ENCODE measurements at regions not wholly inside any gene's neighbourhood (a gene's known extent, or its start where the extent isn't known, plus 50 kb on each side); places are given as distances from the start of the nearest gene placed in this dataset.

- Histone ChIP-seq H3K4me1 (replicated peaks) (no peaks in the 10 kb centered on the region), H3K27me3 (replicated peaks; ENCODE audit: insufficient read depth) (no peaks in the 10 kb centered on the region), H3K27ac (no peak overlapping the region), H3K9me3 (no peaks in the 10 kb centered on the region), H3K4me3 (no peak overlapping the region), H3K36me3 (no peaks in the 10 kb centered on the region)
- no peak for TF ChIP-seq CTCF (IDR thresholded peaks at IDR 0.05)
- no peak for TF ChIP-seq POLR2A (IDR thresholded peaks at IDR 0.05)
- no peak for TF ChIP-seq POLR2AphosphoS5 (IDR thresholded peaks at IDR 0.05)
- no peak for DNase-seq (ENCODE audit: low spot score)
- intact Hi-C loops (cut with DNase I) = no loop called here
- 63% methylated on average over 16 of the region's 16 CpGs for WGBS
These were observed 155.4 kb downstream of the AACS start for GRCh38 chr12:125220404-125221273.

GRCh38 chr12:125221602-125222001 is 156.4 kb downstream of the AACS start:
- intact Hi-C loops (cut with DNase I) = no loop called here
- TF ChIP-seq CTCF (IDR thresholded peaks at IDR 0.05) (no peak), POLR2A (IDR thresholded peaks at IDR 0.05) (no peak), POLR2AphosphoS5 (IDR thresholded peaks at IDR 0.05) (no peak)
- Histone ChIP-seq H3K4me3 (no peak overlapping the region), H3K4me1 (replicated peaks) (no peaks in the 10 kb centered on the region), H3K27me3 (replicated peaks; ENCODE audit: insufficient read depth) (no peaks in the 10 kb centered on the region), H3K9me3 (no peaks in the 10 kb centered on the region), H3K36me3 (no peaks in the 10 kb centered on the region), H3K27ac (no peak overlapping the region)
- WGBS = 88% methylated on average over 4 of the region's 4 CpGs
- no peak for DNase-seq (ENCODE audit: low spot score)

- intact Hi-C loops (cut with DNase I) = no loop called here
- Histone ChIP-seq H3K4me3 (no peak overlapping the region), H3K9me3 (no peaks in the 10 kb centered on the region), H3K4me1 (replicated peaks) (no peaks in the 10 kb centered on the region), H3K36me3 (no peaks in the 10 kb centered on the region), H3K27ac (no peak overlapping the region), H3K27me3 (replicated peaks; ENCODE audit: insufficient read depth) (no peaks in the 10 kb centered on the region)
- TF ChIP-seq POLR2A (IDR thresholded peaks at IDR 0.05) (no peak), CTCF (IDR thresholded peaks at IDR 0.05) (no peak), POLR2AphosphoS5 (IDR thresholded peaks at IDR 0.05) (no peak)
- WGBS = 72% methylated on average over 3 of the region's 3 CpGs
- no peak for DNase-seq (ENCODE audit: low spot score)
These were observed 157.6 kb downstream of the AACS start for GRCh38 chr12:125222876-125223275.

- TF ChIP-seq POLR2AphosphoS5 (IDR thresholded peaks at IDR 0.05) = no peak
- no peak for TF ChIP-seq POLR2A (IDR thresholded peaks at IDR 0.05)
- no peak for TF ChIP-seq CTCF (IDR thresholded peaks at IDR 0.05)
- no peaks in the 10 kb centered on the region for H3K36me3 ChIP-seq
- intact Hi-C loops (cut with DNase I) = no loop called here
- WGBS = 88% methylated on average over 4 of the region's 4 CpGs
- no peak for DNase-seq (ENCODE audit: low spot score)
- no peaks in the 10 kb centered on the region for H3K9me3 ChIP-seq
- no peaks in the 10 kb centered on the region for H3K4me1 ChIP-seq (replicated peaks)
- H3K27ac ChIP-seq = no peak overlapping the region
- H3K27me3 ChIP-seq (replicated peaks; ENCODE audit: insufficient read depth) = no peaks in the 10 kb centered on the region
- no peak overlapping the region for H3K4me3 ChIP-seq
These were observed 160.4 kb downstream of the AACS start for GRCh38 chr12:125225641-125226040.

Data from prostate gland (tissue), 2 donors.